NCI-H524 treated with DMSO at 0.1 percent for 48 hours (cell line): ENCODE measurements at regions not wholly inside any gene's neighbourhood (a gene's known extent, or its start where the extent isn't known, plus 50 kb on each side); places are given as distances from the start of the nearest gene placed in this dataset.

Experiments
- DNase-seq: peaks from one replicate; lab custom pipeline; 2025; lab: John Stamatoyannopoulos, UW

DNA sequence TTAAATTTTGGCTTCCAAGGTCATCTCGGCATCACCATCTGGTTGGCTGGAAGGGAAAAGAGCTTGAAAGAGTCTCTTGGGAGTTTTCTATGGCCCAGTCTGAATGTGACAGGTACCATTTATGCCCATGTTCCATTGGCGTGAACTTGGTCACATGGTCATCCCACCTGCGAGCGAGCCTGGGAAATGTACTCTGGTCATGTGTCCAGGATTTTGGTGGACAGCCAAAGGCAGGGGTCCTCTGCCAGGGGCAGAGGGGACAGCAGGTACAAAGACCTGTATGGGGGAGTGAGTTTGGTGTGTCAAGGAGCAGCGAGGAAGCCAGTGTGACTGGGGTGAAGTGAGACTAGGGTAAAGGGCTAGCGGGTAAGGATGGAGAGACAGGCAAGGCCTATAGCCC lies 112.6 kb downstream of the CDC5L start:
- no peak for DNase-seq

DNA sequence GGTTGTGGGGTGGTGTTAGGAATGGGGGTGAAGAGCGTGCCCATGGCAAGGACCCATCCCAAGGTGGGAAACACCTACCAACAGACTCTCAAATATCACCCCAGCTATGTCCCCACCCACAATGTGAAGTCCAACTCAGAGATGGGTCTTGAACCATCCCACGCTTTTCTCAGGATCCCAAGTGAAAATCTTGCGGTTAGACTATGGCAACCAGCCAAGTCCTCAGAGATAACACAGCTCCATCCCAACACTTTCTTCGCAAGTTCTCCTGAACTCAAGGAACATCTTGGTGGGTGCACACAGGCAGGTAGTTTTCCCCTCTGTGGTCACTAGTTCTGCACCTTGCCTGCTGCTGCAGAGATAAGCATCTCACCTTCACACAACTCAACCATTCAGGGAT lies 116.0 kb downstream of the CDC5L start:
- DNase-seq, result no peak

DNA sequence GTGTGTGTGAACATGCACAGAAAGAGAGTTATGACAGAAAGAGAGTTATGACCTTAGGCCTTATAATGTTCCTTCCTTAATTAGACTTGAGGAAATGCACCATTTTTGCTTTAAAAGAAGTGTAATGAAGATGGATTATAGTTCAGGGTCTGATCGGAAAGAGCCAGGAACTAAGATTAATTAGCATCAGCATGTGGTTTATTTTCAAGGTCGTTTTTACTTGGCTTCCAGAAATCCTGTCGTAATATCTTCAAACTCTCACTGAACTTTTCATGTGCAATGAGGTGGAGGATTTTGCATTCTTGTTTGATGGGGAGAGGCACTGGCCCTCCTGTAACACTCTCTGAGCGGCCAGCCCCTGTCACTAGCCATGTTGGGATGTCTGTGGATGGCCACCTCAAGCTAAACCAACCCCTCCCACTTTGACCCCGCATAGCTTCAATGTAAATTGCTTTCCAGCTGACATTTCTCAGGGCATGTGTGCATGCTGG lies 116.8 kb downstream of the CDC5L start:
- DNase-seq, result no peak

GRCh38 chr6:44505751-44506150 lies 118.2 kb downstream of the CDC5L start:
- DNase-seq, result no peak

DNA sequence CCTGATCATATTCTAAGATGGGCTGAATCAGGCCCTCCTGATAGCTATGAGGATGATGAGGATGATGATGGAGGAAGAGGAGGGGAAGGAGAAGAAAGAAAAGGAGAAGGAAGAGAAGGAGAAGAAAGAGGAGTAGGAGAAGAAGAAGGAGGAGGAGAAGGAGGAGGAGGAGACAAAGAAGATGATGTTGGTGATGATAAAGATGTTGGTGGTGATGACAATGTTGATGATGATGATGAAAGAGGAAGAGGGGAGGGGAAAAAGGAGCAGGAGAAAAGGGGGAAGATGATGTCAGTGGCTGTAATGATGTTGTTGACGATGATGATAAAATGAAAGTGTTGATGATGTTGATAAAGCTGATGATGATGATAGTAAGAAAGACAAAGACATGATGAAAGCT lies 119.5 kb downstream of the CDC5L start:
- no peak for DNase-seq

DNA sequence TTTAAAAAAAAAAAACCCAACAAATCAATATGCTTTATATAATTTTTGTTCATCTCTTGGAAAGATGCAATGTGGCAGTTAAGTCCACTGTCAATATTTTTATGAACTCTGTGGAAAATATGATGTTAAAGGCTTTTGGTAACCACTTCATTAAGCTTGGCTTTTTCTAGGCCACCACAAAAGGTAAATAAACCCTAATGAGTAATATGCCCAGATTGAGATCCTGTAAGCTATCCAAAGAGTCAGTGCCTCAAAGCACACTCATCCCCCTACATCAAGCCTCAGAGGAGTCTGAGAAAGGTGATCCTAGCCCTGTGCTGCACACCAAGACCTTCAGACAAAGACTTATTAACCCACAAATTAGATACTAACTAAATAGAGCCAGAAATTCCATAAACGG lies 121.1 kb downstream of the CDC5L start:
- DNase-seq, result no peak

GRCh38 chr6:44511126-44511525 lies 123.6 kb downstream of the CDC5L start:
- no peak for DNase-seq

GRCh38 chr6:44512868-44513741 lies 125.6 kb downstream of the CDC5L start:
- no peak for DNase-seq

DNA sequence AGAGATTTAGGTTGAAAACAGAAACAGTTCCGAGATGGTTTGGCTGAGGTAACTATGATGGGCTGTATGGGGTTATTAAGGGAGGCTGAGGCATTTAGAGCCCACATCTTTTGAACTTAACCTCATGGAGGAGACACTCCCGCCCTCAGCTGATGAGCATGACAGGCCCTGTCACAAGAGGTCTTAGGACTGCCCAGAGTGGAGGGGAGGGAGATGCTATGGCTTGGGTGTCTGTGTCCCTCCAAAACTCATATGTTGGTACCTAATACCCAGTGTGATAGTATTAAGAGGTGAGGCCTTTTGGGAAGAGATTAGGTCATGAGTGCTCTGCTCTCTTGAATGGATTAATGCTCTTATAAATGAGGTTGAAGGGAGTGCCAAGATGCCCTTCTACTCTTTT lies 126.6 kb downstream of the CDC5L start:
- no peak for DNase-seq

DNA sequence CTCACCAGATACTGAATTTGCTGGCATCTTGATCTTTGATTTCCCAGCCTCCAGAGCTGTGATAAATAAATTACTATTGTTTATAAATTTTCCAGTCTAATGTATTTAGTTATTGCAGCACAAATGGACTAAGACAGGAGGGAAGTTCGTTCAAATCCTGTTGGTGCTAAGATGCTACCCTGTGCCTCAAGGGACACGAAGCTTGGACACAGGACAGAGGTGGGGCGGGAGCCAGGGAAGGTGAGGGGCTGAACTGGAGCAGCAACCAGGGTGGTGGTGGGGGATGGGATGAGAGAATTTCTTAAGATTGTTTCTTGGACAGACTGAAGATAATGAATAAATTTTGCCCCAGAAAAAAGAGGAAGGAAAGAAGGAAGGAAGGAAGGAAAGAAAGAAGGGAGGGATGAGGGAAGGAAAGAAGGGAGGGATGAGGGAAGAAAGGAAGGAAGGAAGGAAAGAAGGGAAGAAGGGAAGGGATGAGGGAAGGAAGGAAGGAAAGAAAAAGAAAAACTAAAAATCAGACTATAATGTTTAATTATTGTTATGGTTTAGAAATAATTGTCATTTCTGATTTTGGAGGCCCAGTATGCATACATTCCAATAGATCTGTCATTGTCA lies 127.2 kb downstream of the CDC5L start:
- no peak for DNase-seq

DNA sequence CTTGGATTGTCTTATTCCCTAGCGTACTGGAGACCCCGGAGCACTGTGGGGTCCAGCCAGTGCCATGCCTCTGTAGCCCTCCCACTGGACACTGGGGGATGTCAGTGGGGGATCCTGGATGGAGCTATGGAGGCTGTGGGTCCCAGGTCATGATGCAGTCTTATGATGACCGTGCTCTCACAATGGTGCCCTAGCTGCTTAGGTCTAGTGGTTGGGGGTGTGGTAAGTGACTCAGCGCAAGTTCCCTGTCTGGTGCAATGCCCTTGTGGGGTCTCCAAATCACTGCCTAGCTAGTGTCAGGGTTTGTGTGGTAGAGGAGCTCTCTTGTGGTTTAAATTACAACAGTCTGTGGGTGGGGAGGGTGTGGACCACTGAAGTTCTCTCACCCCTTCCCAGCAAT lies 135.4 kb downstream of the CDC5L start:
- DNase-seq, result no peak

DNA sequence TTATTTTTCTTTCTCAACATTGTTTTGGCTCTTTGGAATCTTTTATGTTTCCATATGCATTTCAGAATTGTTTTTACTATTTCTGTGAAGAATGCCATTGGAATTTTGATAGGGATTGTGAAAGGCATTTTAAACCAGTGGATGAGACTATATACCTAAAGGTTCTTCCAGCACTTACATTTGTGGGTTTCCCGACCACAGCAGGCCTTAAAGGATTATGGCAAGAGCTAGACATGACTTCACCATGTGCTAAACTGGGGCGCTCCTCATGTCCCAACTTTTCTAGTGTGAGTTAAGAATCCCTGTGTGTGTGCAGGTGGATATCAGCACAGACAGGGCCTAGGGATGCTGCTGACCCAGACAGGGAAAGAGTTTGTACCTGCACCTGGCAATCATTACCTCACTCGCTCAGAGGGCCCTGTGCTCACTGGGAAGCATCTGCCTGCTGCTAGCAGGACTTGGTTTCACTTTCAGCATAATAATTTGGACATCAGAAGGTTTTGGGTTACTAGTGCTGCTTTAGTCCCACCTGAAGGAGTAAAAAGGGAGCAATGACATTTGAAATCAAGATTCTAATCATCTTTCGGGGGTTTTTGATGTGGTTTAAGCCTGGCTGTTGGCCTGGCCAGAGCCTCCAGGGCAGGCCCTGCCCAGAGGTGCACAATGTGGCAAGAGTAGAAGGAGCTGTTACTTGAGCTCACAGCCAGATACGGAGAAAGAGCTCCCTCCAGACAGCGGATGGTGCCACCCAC lies 137.1 kb downstream of the CDC5L start:
- no peak for DNase-seq

DNA sequence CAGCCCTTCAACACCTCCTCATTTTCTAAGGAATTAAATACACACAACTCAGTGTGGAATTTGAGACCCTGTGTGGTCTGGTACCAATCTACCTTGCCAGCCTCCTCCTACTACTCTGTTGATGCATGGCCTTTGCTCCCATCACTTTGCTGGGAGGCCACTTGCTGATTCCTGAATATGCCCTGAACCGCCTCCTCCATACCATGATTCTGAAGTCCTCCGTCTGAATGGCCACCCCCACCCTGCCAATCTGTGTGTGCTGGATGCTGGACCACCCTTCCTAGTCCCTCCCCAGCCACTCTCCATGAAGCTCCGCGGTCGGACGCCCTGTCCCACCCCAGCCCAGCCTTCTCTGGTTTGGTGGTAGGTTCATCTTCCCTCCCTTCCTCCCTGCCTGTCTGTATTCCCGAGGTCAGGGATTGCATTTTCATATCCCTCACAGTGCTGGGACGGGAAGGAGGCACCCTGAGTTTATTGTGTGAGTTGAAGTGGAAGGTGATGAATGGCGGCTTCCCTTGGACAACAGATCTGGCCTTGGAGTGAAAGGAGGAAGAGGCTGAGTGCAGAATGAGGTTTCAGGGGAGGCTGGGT lies 138.3 kb downstream of the CDC5L start:
- DNase-seq, result no peak

DNA sequence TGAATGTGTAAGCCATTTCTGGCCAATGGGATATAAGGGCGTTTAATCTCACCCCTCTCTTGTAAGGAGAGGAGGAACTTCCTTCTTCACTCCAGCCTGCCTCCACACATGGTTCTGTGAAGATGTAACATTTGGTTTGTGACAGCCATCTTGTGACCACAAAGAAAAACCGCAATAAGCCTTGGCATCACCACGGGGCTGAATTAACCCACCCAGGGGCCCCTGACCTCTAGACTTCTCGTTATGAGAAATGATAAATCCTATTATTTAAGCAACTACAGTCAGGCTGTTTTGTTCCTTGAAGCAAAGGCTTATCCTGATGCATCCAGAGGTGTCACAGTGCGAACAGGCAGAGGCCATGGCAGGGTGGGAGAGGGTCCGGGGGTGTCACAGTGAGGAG lies 139.7 kb downstream of the CDC5L start:
- no peak for DNase-seq

- DNase-seq, result no peak
These were observed 140.3 kb downstream of the CDC5L start for GRCh38 chr6:44527583-44528369.

- no peak for DNase-seq
These were observed 140.8 kb downstream of the CDC5L start for GRCh38 chr6:44528370-44528644.

DNA sequence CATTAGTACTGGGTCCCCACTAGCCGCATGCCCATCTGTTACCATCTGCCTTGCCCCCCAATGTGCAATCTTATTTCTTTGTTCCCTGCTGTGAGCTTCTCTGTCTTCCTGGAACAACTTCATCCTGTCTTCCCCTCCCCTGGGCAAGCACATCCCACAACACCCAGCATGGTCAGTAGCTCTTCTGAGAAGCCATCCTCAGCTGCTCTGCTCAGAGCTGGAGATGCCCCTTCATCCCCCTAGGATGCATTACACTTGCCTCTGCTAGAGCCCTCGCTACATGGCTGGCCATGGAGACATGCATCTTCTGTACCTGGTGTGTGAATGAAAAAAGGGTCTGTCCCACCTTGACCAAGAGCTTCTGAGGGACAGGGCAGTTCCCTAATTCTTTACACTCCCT lies 141.2 kb downstream of the CDC5L start:
- no peak for DNase-seq

- no peak for DNase-seq
These were observed 141.8 kb downstream of the CDC5L start for GRCh38 chr6:44529146-44529905.

DNA sequence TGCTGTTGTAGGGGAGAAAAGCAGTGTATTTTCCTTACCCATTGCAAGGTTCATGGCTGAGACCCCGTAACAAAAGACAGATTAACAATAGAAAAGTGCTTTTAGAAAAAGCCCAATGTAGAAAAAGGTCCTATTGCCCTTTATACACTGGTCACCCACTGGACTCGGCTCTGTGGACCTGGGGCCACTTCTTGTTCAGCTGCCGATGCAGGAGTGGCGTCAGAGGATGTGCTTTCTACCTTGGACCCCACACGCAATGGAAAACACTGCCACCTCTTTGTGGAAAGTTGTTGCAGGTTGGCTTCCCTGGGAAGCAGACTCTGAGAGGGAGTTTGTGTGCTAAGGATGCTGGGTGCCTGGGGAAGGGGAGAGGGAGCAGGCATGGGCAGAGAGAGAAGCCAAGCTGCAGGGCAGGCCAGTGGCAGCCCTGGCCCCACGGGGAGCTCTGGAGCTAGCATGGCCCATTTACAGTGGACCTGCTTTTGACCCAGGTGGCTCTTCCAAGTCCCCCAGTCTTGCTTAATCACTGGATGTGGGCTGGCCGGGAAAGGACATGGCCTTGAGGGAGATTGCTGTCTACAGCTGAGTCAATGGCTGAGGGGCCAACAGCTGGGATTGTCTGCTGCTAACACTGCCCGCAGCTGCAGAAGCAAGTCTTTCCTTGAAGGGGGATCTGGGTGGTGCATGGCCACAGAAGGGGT lies 142.9 kb downstream of the CDC5L start:
- no peak for DNase-seq

- no peak for DNase-seq
These were observed 143.4 kb downstream of the CDC5L start for GRCh38 chr6:44530910-44531234.
